Stimulated activated CD4-positive, alpha-beta T cell treated with anti-CD3 and anti-CD28 coated beads, TNF-alpha, amount 100 ng/mL, for 4 hours (primary cell): ENCODE measurements at regions not wholly inside any gene's neighbourhood (a gene's known extent, or its start where the extent isn't known, plus 50 kb on each side); places are given as distances from the start of the nearest gene placed in this dataset.
"Not testable (repeated sequence)": the region's sequence is repeated elsewhere in the genome, so short reads cannot be mapped to it uniquely, and the experiment has no call there.

ENCODE experiments used
- DNase-seq, 3 experiments: peaks; one replicate each; pipeline ENCODE4 v3.0.0-alpha.2; 2020; ENCODE audit warnings: low read depth in 3 of 3

GRCh38 chr15:38733331-38733730 is 168.7 kb upstream of the RASGRP1 start:
- no peak for DNase-seq

- DNase-seq, result no peak
Measured at GRCh38 chr15:38740206-38740605, 175.6 kb upstream of the RASGRP1 start.

- no peak for DNase-seq
Measured at GRCh38 chr15:38743147-38743546, 178.5 kb upstream of the RASGRP1 start.

- DNase-seq, result no peak
Measured at GRCh38 chr15:38745126-38745525, 180.5 kb upstream of the RASGRP1 start.

- DNase-seq, result no peak
Measured at GRCh38 chr15:38745626-38746025, 181.0 kb upstream of the RASGRP1 start.

GRCh38 chr15:38746211-38746610 is 181.6 kb upstream of the RASGRP1 start:
- DNase-seq, result no peak

GRCh38 chr15:38748710-38749109 is 184.1 kb upstream of the RASGRP1 start:
- no peak for DNase-seq

GRCh38 chr15:38750786-38751185 is 186.2 kb upstream of the RASGRP1 start:
- no peak for DNase-seq

- DNase-seq, result no peak
Measured at GRCh38 chr15:38755718-38756117, 191.1 kb upstream of the RASGRP1 start.

- DNase-seq, result no peak
Measured at GRCh38 chr15:38756441-38756840, 191.8 kb upstream of the RASGRP1 start.

GRCh38 chr15:38758043-38758442 is 193.4 kb upstream of the RASGRP1 start:
- DNase-seq, result no peak

- no peak for DNase-seq
Measured at GRCh38 chr15:38761681-38762080, 197.1 kb upstream of the RASGRP1 start.

GRCh38 chr15:38768970-38769369 is 204.4 kb upstream of the RASGRP1 start:
- DNase-seq, result no peak

GRCh38 chr15:38769492-38769891 is 204.9 kb upstream of the RASGRP1 start:
- no peak for DNase-seq

- not testable (repeated sequence) for DNase-seq
Measured at GRCh38 chr15:38774076-38774475, 209.5 kb upstream of the RASGRP1 start.

GRCh38 chr15:38781196-38781595 is 216.6 kb upstream of the RASGRP1 start:
- DNase-seq, result no peak

GRCh38 chr15:38782156-38782555 is 217.5 kb upstream of the RASGRP1 start:
- no peak for DNase-seq

- no peak for DNase-seq
Measured at GRCh38 chr15:38788918-38789317, 224.3 kb upstream of the RASGRP1 start.

- DNase-seq, result no peak
Measured at GRCh38 chr15:38789566-38789965, 225.0 kb upstream of the RASGRP1 start.

- DNase-seq, result no peak
Measured at GRCh38 chr15:38793206-38793810, 228.7 kb upstream of the RASGRP1 start.

- no peak for DNase-seq
Measured at GRCh38 chr15:38795471-38796245, 231.0 kb upstream of the RASGRP1 start.

GRCh38 chr15:38796589-38796988 is 232.0 kb upstream of the RASGRP1 start:
- no peak for DNase-seq

- not testable (repeated sequence) for DNase-seq
Measured at GRCh38 chr15:38797506-38797905, 232.9 kb upstream of the RASGRP1 start.
